K562 (cell line): ENCODE measurements at regions not wholly inside any gene's neighbourhood (a gene's known extent, or its start where the extent isn't known, plus 50 kb on each side); places are given as distances from the start of the nearest gene placed in this dataset.

Experiments
- CREB1 ChIP-seq, 2 experiments: sonication (generic) in 1 of 2; formaldehyde crosslinking in 1 of 2; IDR thresholded peaks; 2 replicates each; pipeline versions ENCODE4 v1.6.1 to v1.8.0; 2012 to 2022; ENCODE audit warnings: inconsistent platforms in 1 of 2, mild to moderate bottlenecking in 1 of 2, missing genetic modification reagents in 1 of 2, moderate library complexity in 1 of 2
- EZH2 ChIP-seq: IDR thresholded peaks from 2 replicates; pipeline ENCODE4 v1.6.1; 2012; ENCODE audit warnings: low read depth, mild to moderate bottlenecking, inconsistent platforms, low read length, borderline replicate concordance
- GABPA ChIP-seq: fragments of 200-800 bp; sonication (Bioruptor generic); conservative IDR thresholded peaks from 2 replicates; pipeline ENCODE4 v1.6.1; 2016; ENCODE audit warnings: low read depth, missing genetic modification characterization, missing compliant biosample characterization
- MEF2A ChIP-seq: IDR thresholded peaks from 2 replicates; pipeline ENCODE4 v1.6.1; 2011; ENCODE audit warnings: low read depth, mild to moderate bottlenecking, low read length, moderate library complexity; ENCODE audit not compliant: control insufficient read depth
- MYC ChIP-seq, 2 experiments: fragments of 250-450 bp in 1 of 2; sonication (Bioruptor Pico) in 1 of 2; IDR thresholded peaks; 2 replicates each; pipeline versions ENCODE4 v1.5.1 to v1.6.1; 2012 to 2021; ENCODE audit warnings: low read depth in 2 of 2, borderline replicate concordance in 1 of 2, improper control_type of control experiment in 1 of 2, low read length in 1 of 2, mild to moderate bottlenecking in 1 of 2, moderate library complexity in 1 of 2
- POLR2AphosphoS5 ChIP-seq: IDR thresholded peaks from 2 replicates; pipeline ENCODE4 v1.6.1; 2011; ENCODE audit warnings: mild to moderate bottlenecking, low read depth, low read length, moderate library complexity; ENCODE audit not compliant: control insufficient read depth, insufficient read depth
- SNAPC5 ChIP-seq: fragments of 250-450 bp; sonication (Bioruptor Pico); IDR thresholded peaks from 2 replicates; pipeline ENCODE4 v1.8.0; 2021; ENCODE audit warnings: moderate library complexity, mild to moderate bottlenecking, inconsistent platforms
- U2AF1 ChIP-seq: fragments of 200-400 bp; formaldehyde crosslinking; optimal IDR thresholded peaks from 2 replicates; pipeline ENCODE3; 2017; ENCODE audit warnings: mild to moderate bottlenecking, low read depth, low read length, moderate library complexity
- XRCC3 ChIP-seq: fragments of 450-650 bp; IDR thresholded peaks from 2 replicates; pipeline ENCODE4 v1.6.1; 2017; ENCODE audit warnings: mild to moderate bottlenecking, moderate library complexity
- YY1 ChIP-seq, 3 experiments: IDR thresholded peaks; 2 replicates each; pipeline ENCODE4 v1.6.1; 2011; ENCODE audit warnings: low read length in 2 of 3, mild to moderate bottlenecking in 2 of 3, moderate library complexity in 2 of 3, borderline replicate concordance in 1 of 3, control low read depth in 1 of 3, low read depth in 1 of 3; ENCODE audit not compliant: insufficient read depth in 3 of 3, insufficient replicate concordance in 2 of 3, control insufficient read depth in 1 of 3, insufficient read length in 1 of 3; ENCODE audit errors: extremely low read depth in 1 of 3
- ZNF274 ChIP-seq: IDR thresholded peaks from 2 replicates; pipeline ENCODE4 v1.6.1; 2011; ENCODE audit warnings: low read depth, mild to moderate bottlenecking, low read length, moderate library complexity, borderline replicate concordance
- ZNF592 ChIP-seq: fragments of 450-650 bp; IDR thresholded peaks from 2 replicates; pipeline ENCODE4 v1.6.1; 2017; ENCODE audit warnings: antibody characterized with exemption, mild to moderate bottlenecking
- ZNF75A ChIP-seq: fragments of 450-650 bp; formaldehyde crosslinking; IDR thresholded peaks from 2 replicates; pipeline ENCODE4 v1.4.0; 2020; ENCODE audit warnings: mild to moderate bottlenecking
- TF ChIP-seq, protein P1 (sequence below): sonication (generic); formaldehyde crosslinking; IDR thresholded peaks from 2 replicates; pipeline ENCODE4 v1.4.0; 2020; ENCODE audit warnings: mild to moderate bottlenecking, missing genetic modification reagents

DNA sequence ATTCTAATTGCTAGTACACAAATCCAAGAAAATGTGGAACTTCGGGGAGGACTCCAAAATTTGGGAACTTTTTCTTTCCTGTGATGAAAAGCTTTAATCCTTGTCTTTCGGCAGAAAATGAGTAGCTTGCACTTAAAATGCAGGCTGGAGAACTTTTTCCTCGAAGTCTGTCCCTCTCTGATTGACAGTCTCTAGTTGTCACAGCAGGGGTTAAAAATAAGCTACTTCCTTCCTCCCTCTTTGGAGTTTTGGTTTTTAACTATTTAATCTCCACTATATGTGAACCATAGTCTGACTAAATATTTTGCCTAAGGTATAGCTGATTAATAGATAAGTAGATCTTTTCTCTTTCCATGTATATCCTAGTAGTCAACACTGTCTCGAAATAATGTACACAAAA, 66.8 kb upstream of the MBOAT1 start:
- TF ChIP-seq, protein P1, sequence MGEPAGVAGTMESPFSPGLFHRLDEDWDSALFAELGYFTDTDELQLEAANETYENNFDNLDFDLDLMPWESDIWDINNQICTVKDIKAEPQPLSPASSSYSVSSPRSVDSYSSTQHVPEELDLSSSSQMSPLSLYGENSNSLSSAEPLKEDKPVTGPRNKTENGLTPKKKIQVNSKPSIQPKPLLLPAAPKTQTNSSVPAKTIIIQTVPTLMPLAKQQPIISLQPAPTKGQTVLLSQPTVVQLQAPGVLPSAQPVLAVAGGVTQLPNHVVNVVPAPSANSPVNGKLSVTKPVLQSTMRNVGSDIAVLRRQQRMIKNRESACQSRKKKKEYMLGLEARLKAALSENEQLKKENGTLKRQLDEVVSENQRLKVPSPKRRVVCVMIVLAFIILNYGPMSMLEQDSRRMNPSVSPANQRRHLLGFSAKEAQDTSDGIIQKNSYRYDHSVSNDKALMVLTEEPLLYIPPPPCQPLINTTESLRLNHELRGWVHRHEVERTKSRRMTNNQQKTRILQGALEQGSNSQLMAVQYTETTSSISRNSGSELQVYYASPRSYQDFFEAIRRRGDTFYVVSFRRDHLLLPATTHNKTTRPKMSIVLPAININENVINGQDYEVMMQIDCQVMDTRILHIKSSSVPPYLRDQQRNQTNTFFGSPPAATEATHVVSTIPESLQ (CRISPR knock-in tag) = no peak
- TF ChIP-seq MYC (IDR thresholded peaks at IDR 0.05; ENCODE audit: low read depth, low read length) (no peak), MYC (CRISPR knock-in tag; IDR thresholded peaks at IDR 0.05; ENCODE audit: borderline replicate concordance, low read depth) (no peak), U2AF1 (no peak), ZNF274 (no peak), ZNF592 (no peak), XRCC3 (no peak), POLR2AphosphoS5 (no peak), SNAPC5 (CRISPR knock-in tag) (no peak), CREB1 (IDR thresholded peaks at IDR 0.05) (no peak), CREB1 (CRISPR knock-in tag; IDR thresholded peaks at IDR 0.05) (no peak), MEF2A (no peak), ZNF75A (CRISPR knock-in tag) (no peak), EZH2 (no peak), YY1 (IDR thresholded peaks at IDR 0.05; ENCODE audit: borderline replicate concordance in 1 of 3, control insufficient read depth in 1 of 3, extremely low read depth in 1 of 3, insufficient read depth in 3 of 3, insufficient read length in 1 of 3, insufficient replicate concordance in 2 of 3, low read depth in 1 of 3, low read length in 2 of 3) (no peak), GABPA (tag) (no peak)
